ENCODE measurements at regions not wholly inside any gene's neighbourhood (a gene's known extent, or its start where the extent isn't known, plus 50 kb on each side); places are given as distances from the start of the nearest gene placed in this dataset.

- Histone ChIP-seq H3K4me3 (no peak overlapping the region), H3K27ac (no peak overlapping the region), H3K9me3 (peaks cover 0 to 5% (median 0%) of the 10 kb centered on the region in 12 donors), H3K4me1 (peaks cover 0 to 20% (median 0%) of the 10 kb centered on the region in 12 donors), H3K36me3 (no peaks in the 10 kb centered on the region), H3K27me3 (peaks cover 0 to 4% (median 0%) of the 10 kb centered on the region in 9 donors)
- intact Hi-C loops (cut with DNase I), result no loop called here
- no peak for TF ChIP-seq CTCF (IDR thresholded peaks at IDR 0.05)
- no peak for TF ChIP-seq POLR2A (IDR thresholded peaks at IDR 0.05)
- no peak for DNase-seq
- no peak for ATAC-seq
- WGBS, 4 donors, result 93 to 96% (median 94%) methylated on average over 5 of the region's 5 CpGs
Measured at GRCh38 chr9:96160866-96161265, 141.1 kb downstream of the HSD17B3 start.

- Histone ChIP-seq H3K9me3 (peaks cover 0 to 5% (median 0%) of the 10 kb centered on the region in 12 donors), H3K27ac (no peak overlapping the region), H3K36me3 (no peaks in the 10 kb centered on the region), H3K4me3 (no peak overlapping the region), H3K27me3 (peaks cover 0 to 4% (median 0%) of the 10 kb centered on the region in 9 donors), H3K4me1 (peaks cover 0 to 24% (median 0%) of the 10 kb centered on the region in 12 donors)
- ATAC-seq (no peak), DNase-seq (no peak)
- WGBS, 4 donors, result 71 to 77% (median 72%) methylated on average over 6 of the region's 6 CpGs
- TF ChIP-seq POLR2A (IDR thresholded peaks at IDR 0.05) (no peak), CTCF (IDR thresholded peaks at IDR 0.05) (no peak)
- intact Hi-C loops (cut with DNase I), result no loop called here
Measured at GRCh38 chr9:96160168-96160567, 141.8 kb downstream of the HSD17B3 start.

- H3K27ac ChIP-seq, result peak overlapping the region in 1 of 12 donors; percentile 13
- no peak overlapping the region for H3K4me3 ChIP-seq
- H3K4me1 ChIP-seq, result peaks cover 0 to 24% (median 0%) of the 10 kb centered on the region in 12 donors
- intact Hi-C loops (cut with DNase I), result loop anchor here in 1 of 10 donors (10.0 kb wide), 1 partner anchor 65 kb away; no protein-coding TSS in a partner anchor
- peaks cover 0 to 5% (median 0%) of the 10 kb centered on the region in 12 donors for H3K9me3 ChIP-seq
- TF ChIP-seq CTCF (IDR thresholded peaks at IDR 0.05) (no peak), POLR2A (IDR thresholded peaks at IDR 0.05) (no peak)
- ATAC-seq, result no peak
- H3K36me3 ChIP-seq, result no peaks in the 10 kb centered on the region
- no peak for DNase-seq
- 86 to 94% (median 92%) methylated on average over 4 of the region's 4 CpGs for WGBS, 4 donors
- H3K27me3 ChIP-seq, result peaks cover 0 to 4% (median 0%) of the 10 kb centered on the region in 9 donors
Measured at GRCh38 chr9:96159596-96159995, 142.4 kb downstream of the HSD17B3 start.

GRCh38 chr9:96158909-96159575 lies 142.9 kb downstream of the HSD17B3 start:
- H3K27ac ChIP-seq, result no peak overlapping the region
- H3K27me3 ChIP-seq, result peaks cover 0 to 4% (median 0%) of the 10 kb centered on the region in 9 donors
- TF ChIP-seq POLR2A (IDR thresholded peaks at IDR 0.05) (no peak), CTCF (IDR thresholded peaks at IDR 0.05) (no peak)
- peaks cover 0 to 5% (median 0%) of the 10 kb centered on the region in 12 donors for H3K9me3 ChIP-seq
- peaks cover 0 to 24% (median 0%) of the 10 kb centered on the region in 12 donors for H3K4me1 ChIP-seq
- WGBS, 4 donors, result 55 to 68% (median 65%) methylated on average over 9 of the region's 9 CpGs
- ATAC-seq, result no peak
- H3K4me3 ChIP-seq, result no peak overlapping the region
- DNase-seq, result no peak
- intact Hi-C loops (cut with DNase I), result loop anchor here in 1 of 10 donors (10.0 kb wide), 1 partner anchor 64 kb away; no protein-coding TSS in a partner anchor
- H3K36me3 ChIP-seq, result no peaks in the 10 kb centered on the region
